Activated naive CD8-positive, alpha-beta T cell treated with anti-CD3 and anti-CD28 coated beads, Interleukin-2, amount 10 ng/mL, durations not matched to agents 7 days and 5 days (primary cell): ENCODE measurements at regions not wholly inside any gene's neighbourhood (a gene's known extent, or its start where the extent isn't known, plus 50 kb on each side); places are given as distances from the start of the nearest gene placed in this dataset.
"Not testable (repeated sequence)": the region's sequence is repeated elsewhere in the genome, so short reads cannot be mapped to it uniquely, and the experiment has no call there.

Experiments
- ATAC-seq: fragments of 150-1000 bp; cut with Tn5 transposase; one replicate; pipeline ENCODE4 v1.10.0; 2021; ENCODE audit warnings: low read depth, moderate library complexity
- POLR2A ChIA-PET: fragments of 350-600 bp; sonication (Branson Sonifier 250); formaldehyde crosslinking; loops from one replicate; lab custom pipeline; 2021; ENCODE audit warnings: antibody characterized with exemption; lab: Charles Lee
- DNase-seq: peaks from one replicate; pipeline ENCODE4 v3.0.0; 2021
- H3K27ac Mint-ChIP-seq: one replicate; pipeline ENCODE4 v1.8.0; 2022; ENCODE audit warnings: mild to moderate bottlenecking, mixed read lengths
- H3K27me3 Mint-ChIP-seq: one replicate; pipeline ENCODE4 v1.8.0; 2022; ENCODE audit warnings: mild to moderate bottlenecking, moderate library complexity, mixed read lengths
- H3K36me3 Mint-ChIP-seq: one replicate; pipeline ENCODE4 v1.8.0; 2021; ENCODE audit warnings: mild to moderate bottlenecking, mixed read lengths
- H3K4me1 Mint-ChIP-seq: one replicate; pipeline ENCODE4 v1.8.0; 2021; ENCODE audit warnings: mixed read lengths
- H3K4me3 Mint-ChIP-seq: one replicate; pipeline ENCODE4 v1.8.0; 2022; ENCODE audit warnings: mild to moderate bottlenecking, moderate library complexity, mixed read lengths
- H3K9me3 Mint-ChIP-seq: one replicate; pipeline ENCODE4 v1.8.0; 2021; ENCODE audit warnings: mixed read lengths

- ATAC-seq (no peak), DNase-seq (no peak)
- H3K27ac Mint-ChIP-seq: no peak overlapping the region
- H3K9me3 Mint-ChIP-seq: peaks cover 2% of the 10 kb centered on the region
- no peaks in the 10 kb centered on the region for H3K36me3 Mint-ChIP-seq
- no peaks in the 10 kb centered on the region for H3K4me1 Mint-ChIP-seq
- POLR2A ChIA-PET: no interaction called here
- no peak overlapping the region for H3K4me3 Mint-ChIP-seq
- no peaks in the 10 kb centered on the region for H3K27me3 Mint-ChIP-seq
Measured at GRCh38 chr14:25699981-25700380, 650.0 kb upstream of the STXBP6 start.

- Mint-ChIP-seq H3K9me3 (peaks cover 2% of the 10 kb centered on the region), H3K4me3 (no peak overlapping the region), H3K36me3 (no peaks in the 10 kb centered on the region), H3K27ac (no peak overlapping the region), H3K4me1 (no peaks in the 10 kb centered on the region), H3K27me3 (no peaks in the 10 kb centered on the region)
- no peak for DNase-seq
- POLR2A ChIA-PET: no interaction called here
- no peak for ATAC-seq
Measured at GRCh38 chr14:25698111-25698510, 648.2 kb upstream of the STXBP6 start.

GRCh38 chr14:25696176-25696575 lies 646.2 kb upstream of the STXBP6 start:
- no peak for DNase-seq
- Mint-ChIP-seq H3K4me1 (no peaks in the 10 kb centered on the region), H3K36me3 (no peaks in the 10 kb centered on the region), H3K27me3 (no peaks in the 10 kb centered on the region), H3K27ac (no peak overlapping the region), H3K9me3 (peaks cover 5% of the 10 kb centered on the region), H3K4me3 (no peak overlapping the region)
- POLR2A ChIA-PET: no interaction called here
- ATAC-seq: no peak

GRCh38 chr14:25685004-25685403 lies 635.1 kb upstream of the STXBP6 start:
- no peaks in the 10 kb centered on the region for H3K4me1 Mint-ChIP-seq
- DNase-seq (no peak), ATAC-seq (no peak)
- H3K9me3 Mint-ChIP-seq: peaks cover 6% of the 10 kb centered on the region
- H3K27ac Mint-ChIP-seq: no peak overlapping the region
- no peaks in the 10 kb centered on the region for H3K36me3 Mint-ChIP-seq
- H3K4me3 Mint-ChIP-seq: no peak overlapping the region
- POLR2A ChIA-PET: no interaction called here
- H3K27me3 Mint-ChIP-seq: no peaks in the 10 kb centered on the region

- ATAC-seq (no peak), DNase-seq (no peak)
- Mint-ChIP-seq H3K27me3 (no peaks in the 10 kb centered on the region), H3K4me1 (no peaks in the 10 kb centered on the region), H3K4me3 (no peak overlapping the region), H3K36me3 (no peaks in the 10 kb centered on the region), H3K27ac (no peak overlapping the region), H3K9me3 (peaks cover 10% of the 10 kb centered on the region)
- POLR2A ChIA-PET: no interaction called here
Measured at GRCh38 chr14:25680934-25681333, 631.0 kb upstream of the STXBP6 start.

- DNase-seq, H3K27me3 Mint-ChIP-seq, H3K4me1 Mint-ChIP-seq, H3K9me3 Mint-ChIP-seq, H3K36me3 Mint-ChIP-seq, H3K27ac Mint-ChIP-seq, POLR2A ChIA-PET, ATAC-seq, H3K4me3 Mint-ChIP-seq: not testable (repeated sequence)
Measured at GRCh38 chr14:25680511-25680910, 630.6 kb upstream of the STXBP6 start.

GRCh38 chr14:25677111-25677510 lies 627.2 kb upstream of the STXBP6 start:
- no peaks in the 10 kb centered on the region for H3K36me3 Mint-ChIP-seq
- H3K27me3 Mint-ChIP-seq: no peaks in the 10 kb centered on the region
- POLR2A ChIA-PET: no interaction called here
- DNase-seq (no peak), ATAC-seq (no peak)
- no peaks in the 10 kb centered on the region for H3K4me1 Mint-ChIP-seq
- H3K4me3 Mint-ChIP-seq: no peak overlapping the region
- H3K9me3 Mint-ChIP-seq: peaks cover 6% of the 10 kb centered on the region
- H3K27ac Mint-ChIP-seq: no peak overlapping the region

- no peak overlapping the region for H3K4me3 Mint-ChIP-seq
- no peaks in the 10 kb centered on the region for H3K36me3 Mint-ChIP-seq
- ATAC-seq: no peak
- no peaks in the 10 kb centered on the region for H3K27me3 Mint-ChIP-seq
- no peak for DNase-seq
- peaks cover 2% of the 10 kb centered on the region for H3K9me3 Mint-ChIP-seq
- H3K4me1 Mint-ChIP-seq: no peaks in the 10 kb centered on the region
- POLR2A ChIA-PET: no interaction called here
- H3K27ac Mint-ChIP-seq: no peak overlapping the region
Measured at GRCh38 chr14:25667387-25667786, 617.4 kb upstream of the STXBP6 start.

- POLR2A ChIA-PET: no interaction called here
- Mint-ChIP-seq H3K36me3 (no peaks in the 10 kb centered on the region), H3K27ac (no peak overlapping the region), H3K4me3 (no peak overlapping the region), H3K4me1 (no peaks in the 10 kb centered on the region), H3K9me3 (peaks cover 2% of the 10 kb centered on the region), H3K27me3 (no peaks in the 10 kb centered on the region)
- no peak for DNase-seq
- no peak for ATAC-seq
Measured at GRCh38 chr14:25666877-25667276, 616.9 kb upstream of the STXBP6 start.

- H3K4me3 Mint-ChIP-seq: no peak overlapping the region
- ATAC-seq: no peak
Measured at GRCh38 chr14:25658988-25659387, 609.0 kb upstream of the STXBP6 start.

GRCh38 chr14:25630447-25630846 lies 580.5 kb upstream of the STXBP6 start:
- ATAC-seq (no peak), DNase-seq (no peak)
- no peak overlapping the region for H3K27ac Mint-ChIP-seq
- no peaks in the 10 kb centered on the region for H3K36me3 Mint-ChIP-seq
- no peak overlapping the region for H3K4me3 Mint-ChIP-seq
- POLR2A ChIA-PET: no interaction called here
- no peaks in the 10 kb centered on the region for H3K27me3 Mint-ChIP-seq
- H3K4me1 Mint-ChIP-seq: no peaks in the 10 kb centered on the region
- H3K9me3 Mint-ChIP-seq: no peaks in the 10 kb centered on the region

More at GRCh38 chr14:25658988-25659387, 609.0 kb upstream of the STXBP6 start:
- DNase-seq: no peak
- Mint-ChIP-seq H3K9me3 (peaks cover 3% of the 10 kb centered on the region), H3K27ac (no peak overlapping the region), H3K4me1 (no peaks in the 10 kb centered on the region), H3K36me3 (no peaks in the 10 kb centered on the region), H3K27me3 (no peaks in the 10 kb centered on the region)
- POLR2A ChIA-PET: no interaction called here

- peaks cover 2% of the 10 kb centered on the region for H3K9me3 Mint-ChIP-seq
- no peaks in the 10 kb centered on the region for H3K4me1 Mint-ChIP-seq
- DNase-seq (no peak), ATAC-seq (no peak)
- H3K27me3 Mint-ChIP-seq: no peaks in the 10 kb centered on the region
- no peaks in the 10 kb centered on the region for H3K36me3 Mint-ChIP-seq
- no peak overlapping the region for H3K4me3 Mint-ChIP-seq
- POLR2A ChIA-PET: no interaction called here
- H3K27ac Mint-ChIP-seq: no peak overlapping the region
Measured at GRCh38 chr14:25628978-25629377, 579.0 kb upstream of the STXBP6 start.

GRCh38 chr14:25628390-25628789 lies 578.4 kb upstream of the STXBP6 start:
- H3K9me3 Mint-ChIP-seq: peaks cover 2% of the 10 kb centered on the region
- H3K27ac Mint-ChIP-seq: no peak overlapping the region
- H3K4me3 Mint-ChIP-seq: no peak overlapping the region
- H3K36me3 Mint-ChIP-seq: no peaks in the 10 kb centered on the region
- ATAC-seq: no peak
- H3K27me3 Mint-ChIP-seq: no peaks in the 10 kb centered on the region
- POLR2A ChIA-PET: no interaction called here
- no peaks in the 10 kb centered on the region for H3K4me1 Mint-ChIP-seq
- DNase-seq: no peak

- Mint-ChIP-seq H3K36me3 (no peaks in the 10 kb centered on the region), H3K27ac (no peak overlapping the region), H3K4me3 (no peak overlapping the region), H3K27me3 (no peaks in the 10 kb centered on the region), H3K4me1 (no peaks in the 10 kb centered on the region), H3K9me3 (peaks cover 2% of the 10 kb centered on the region)
- ATAC-seq (no peak), DNase-seq (no peak)
- POLR2A ChIA-PET: no interaction called here
Measured at GRCh38 chr14:25626986-25627385, 577.0 kb upstream of the STXBP6 start.

GRCh38 chr14:25622763-25623162 lies 572.8 kb upstream of the STXBP6 start:
- POLR2A ChIA-PET: no interaction called here
- ATAC-seq: no peak
- H3K4me1 Mint-ChIP-seq: no peaks in the 10 kb centered on the region
- no peaks in the 10 kb centered on the region for H3K27me3 Mint-ChIP-seq
- DNase-seq: no peak
- peaks cover 6% of the 10 kb centered on the region for H3K9me3 Mint-ChIP-seq
- H3K36me3 Mint-ChIP-seq: no peaks in the 10 kb centered on the region
- H3K4me3 Mint-ChIP-seq: no peak overlapping the region
- H3K27ac Mint-ChIP-seq: no peak overlapping the region
